Erythroblast (primary cell): ENCODE measurements at regions not wholly inside any gene's neighbourhood (a gene's known extent, or its start where the extent isn't known, plus 50 kb on each side); places are given as distances from the start of the nearest gene placed in this dataset.

Experiments
- GATA1 ChIP-seq: IDR thresholded peaks from 2 replicates; pipeline ENCODE4 v1.6.1; 2011; ENCODE audit warnings: low read depth, mild to moderate bottlenecking, control low read depth, low read length, moderate library complexity
- POLR2A ChIP-seq: IDR thresholded peaks from 2 replicates; pipeline ENCODE4 v1.6.1; 2011; ENCODE audit warnings: mild to moderate bottlenecking, low read length

- TF ChIP-seq POLR2A (no peak), GATA1 (no peak)
These were observed 169.3 kb downstream of the PMAIP1 start for GRCh38 chr18:60069145-60069544.
